Vagina (tissue), 2 donors: ENCODE measurements at regions not wholly inside any gene's neighbourhood (a gene's known extent, or its start where the extent isn't known, plus 50 kb on each side); places are given as distances from the start of the nearest gene placed in this dataset.

Experiments
- DNase-seq, 2 donors: peaks; one replicate each; pipeline ENCODE4 v3.0.0-alpha.2; 2017; ENCODE audit errors: extremely low spot score in 2 of 2
- H3K27ac ChIP-seq: fragments of 200-600 bp; sonication (generic); one replicate; pipeline ENCODE4 v1.5.1; 2019
- H3K27me3 ChIP-seq: fragments of 200-600 bp; sonication (generic); one replicate; pipeline ENCODE4 v1.5.1; 2019
- H3K36me3 ChIP-seq, 2 donors: fragments of 200-600 bp; sonication (generic); one replicate each; pipeline ENCODE4 v1.5.1; 2017 to 2019
- H3K4me1 ChIP-seq: fragments of 200-600 bp; sonication (generic); one replicate; pipeline ENCODE4 v1.5.1; 2019
- H3K4me3 ChIP-seq, 2 donors: fragments of 200-600 bp; sonication (generic); 1 replicate in 1 of 2; 2 replicates in 1 of 2; pipeline ENCODE4 v1.5.1; 2016 to 2019
- H3K9me3 ChIP-seq: fragments of 200-600 bp; sonication (generic); one replicate; pipeline ENCODE4 v1.5.1; 2019
- CTCF ChIP-seq, 3 experiments: fragments of 450-650 bp in 2 of 3; fragments of 200-600 bp in 1 of 3; sonication (generic) in 1 of 3; IDR thresholded peaks; one replicate each; pipeline ENCODE4 v1.5.1; 2017 to 2019; ENCODE audit warnings: antibody characterized with exemption in 3 of 3, mild to moderate bottlenecking in 2 of 3, moderate library complexity in 2 of 3
- POLR2A ChIP-seq, 2 donors: fragments of 450-650 bp; IDR thresholded peaks; one replicate each; pipeline ENCODE4 v1.6.1; 2017; ENCODE audit warnings: antibody characterized with exemption in 2 of 2, mild to moderate bottlenecking in 2 of 2, moderate library complexity in 2 of 2
- POLR2AphosphoS5 ChIP-seq, 2 donors: sonication (generic); formaldehyde crosslinking; IDR thresholded peaks; one replicate each; pipeline ENCODE4 v1.9.0; 2017; ENCODE audit warnings: antibody characterized with exemption in 2 of 2, mild to moderate bottlenecking in 2 of 2, low read depth in 1 of 2; ENCODE audit not compliant: insufficient read depth in 1 of 2
- intact Hi-C: fragments of 100-400 bp; cut with DNase I; formaldehyde crosslinking; loops from one replicate; pipeline ENCODE4 v1.15.1; 2023

- DNase-seq, result no peak
- H3K4me1 ChIP-seq, result no peaks in the 10 kb centered on the region
- H3K27me3 ChIP-seq, result no peaks in the 10 kb centered on the region
- no peaks in the 10 kb centered on the region for H3K36me3 ChIP-seq
- H3K9me3 ChIP-seq, result no peaks in the 10 kb centered on the region
- TF ChIP-seq POLR2AphosphoS5 (IDR thresholded peaks at IDR 0.05; ENCODE audit: insufficient read depth in 1 of 2, low read depth in 1 of 2) (no peak), POLR2A (IDR thresholded peaks at IDR 0.05) (no peak), CTCF (IDR thresholded peaks at IDR 0.05) (no peak)
- intact Hi-C loops, result no loop called here
- no peak overlapping the region for H3K27ac ChIP-seq
- no peak overlapping the region for H3K4me3 ChIP-seq
These were observed 402.2 kb upstream of the FGF13 start for GRCh38 chrX:139113708-139114107.

- TF ChIP-seq POLR2A (IDR thresholded peaks at IDR 0.05), result no peak
- TF ChIP-seq CTCF (IDR thresholded peaks at IDR 0.05), result no peak
- no peaks in the 10 kb centered on the region for H3K4me1 ChIP-seq
- no peak overlapping the region for H3K27ac ChIP-seq
- H3K36me3 ChIP-seq, result no peaks in the 10 kb centered on the region
- H3K4me3 ChIP-seq, result no peak overlapping the region
- H3K27me3 ChIP-seq, result no peaks in the 10 kb centered on the region
- DNase-seq, result no peak
- intact Hi-C loops, result no loop called here
- H3K9me3 ChIP-seq, result no peaks in the 10 kb centered on the region
These were observed 400.9 kb upstream of the FGF13 start for GRCh38 chrX:139112432-139112831.

GRCh38 chrX:139106069-139106468, 394.6 kb upstream of the FGF13 start:
- Histone ChIP-seq H3K9me3 (no peaks in the 10 kb centered on the region), H3K4me1 (no peaks in the 10 kb centered on the region), H3K36me3 (no peaks in the 10 kb centered on the region), H3K27me3 (no peaks in the 10 kb centered on the region), H3K27ac (no peak overlapping the region), H3K4me3 (no peak overlapping the region)
- intact Hi-C loops, result no loop called here
- TF ChIP-seq CTCF (IDR thresholded peaks at IDR 0.05) (no peak), POLR2A (IDR thresholded peaks at IDR 0.05) (no peak), POLR2AphosphoS5 (IDR thresholded peaks at IDR 0.05; ENCODE audit: insufficient read depth in 1 of 2, low read depth in 1 of 2) (no peak)
- DNase-seq, result no peak

- H3K4me3 ChIP-seq, result no peak overlapping the region
- TF ChIP-seq POLR2AphosphoS5 (IDR thresholded peaks at IDR 0.05; ENCODE audit: insufficient read depth in 1 of 2, low read depth in 1 of 2) (no peak), CTCF (IDR thresholded peaks at IDR 0.05) (no peak), POLR2A (IDR thresholded peaks at IDR 0.05) (no peak)
- no peak for DNase-seq
- H3K9me3 ChIP-seq, result no peaks in the 10 kb centered on the region
- H3K27ac ChIP-seq, result no peak overlapping the region
- H3K36me3 ChIP-seq, result no peaks in the 10 kb centered on the region
- intact Hi-C loops, result no loop called here
- H3K27me3 ChIP-seq, result no peaks in the 10 kb centered on the region
- H3K4me1 ChIP-seq, result no peaks in the 10 kb centered on the region
These were observed 383.4 kb upstream of the FGF13 start for GRCh38 chrX:139094671-139095592.

- TF ChIP-seq POLR2A (IDR thresholded peaks at IDR 0.05) (no peak), CTCF (IDR thresholded peaks at IDR 0.05) (no peak), POLR2AphosphoS5 (IDR thresholded peaks at IDR 0.05; ENCODE audit: insufficient read depth in 1 of 2, low read depth in 1 of 2) (no peak)
- Histone ChIP-seq H3K27ac (no peak overlapping the region), H3K36me3 (no peaks in the 10 kb centered on the region), H3K4me1 (no peaks in the 10 kb centered on the region), H3K27me3 (no peaks in the 10 kb centered on the region), H3K9me3 (no peaks in the 10 kb centered on the region), H3K4me3 (no peak overlapping the region)
- intact Hi-C loops, result no loop called here
- DNase-seq, result no peak
These were observed 381.7 kb upstream of the FGF13 start for GRCh38 chrX:139093201-139093600.
